GM12872 (cell line): ENCODE measurements at regions not wholly inside any gene's neighbourhood (a gene's known extent, or its start where the extent isn't known, plus 50 kb on each side); places are given as distances from the start of the nearest gene placed in this dataset.

Experiments used
- TF ChIP-seq, protein P1 (sequence below): IDR thresholded peaks from 3 replicates; pipeline ENCODE4 v1.5.1; 2011; ENCODE audit warnings: low read depth, mild to moderate bottlenecking, low read length, moderate library complexity; ENCODE audit not compliant: insufficient read depth

DNA sequence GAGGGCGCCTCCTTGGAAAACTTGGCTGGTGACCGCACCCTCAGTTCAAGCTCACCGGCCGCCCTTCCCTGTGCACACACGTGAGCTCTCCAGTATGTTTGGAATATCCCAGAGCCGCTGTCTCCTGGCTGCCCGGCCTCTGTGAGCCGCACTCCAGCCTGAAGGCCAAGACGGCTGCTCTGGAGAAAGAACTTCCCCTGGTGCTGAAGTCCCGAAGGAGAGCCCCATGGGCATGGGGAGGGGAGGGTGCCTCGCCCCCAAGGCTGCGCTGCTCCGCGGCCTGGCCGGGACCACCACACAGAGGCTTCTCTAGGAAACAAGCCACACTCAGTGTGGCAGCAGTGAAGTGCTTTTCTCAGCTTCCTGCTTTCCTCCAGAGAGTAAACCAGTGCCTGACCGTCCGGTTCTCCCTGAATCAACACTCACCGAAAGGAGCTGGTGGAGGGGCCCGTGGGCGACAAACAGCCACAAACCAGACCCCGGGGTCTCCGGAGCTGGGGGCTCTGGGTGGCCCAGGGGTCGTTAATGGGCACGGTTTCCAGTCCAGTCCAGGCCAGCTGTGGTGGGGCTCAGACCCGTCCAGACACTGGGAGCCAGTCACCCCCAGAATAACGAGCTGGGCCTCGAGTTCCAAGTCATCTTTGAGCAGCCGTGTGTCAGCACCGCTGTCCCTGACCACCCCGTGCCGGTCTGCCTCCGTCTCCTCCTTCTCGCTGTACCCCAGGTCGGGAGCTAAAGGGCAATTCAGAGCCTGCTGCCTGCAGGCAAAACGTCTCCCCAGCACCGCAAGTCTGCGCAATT, 87.4 kb upstream of the BHLHE23 start:
- TF ChIP-seq, protein P1, sequence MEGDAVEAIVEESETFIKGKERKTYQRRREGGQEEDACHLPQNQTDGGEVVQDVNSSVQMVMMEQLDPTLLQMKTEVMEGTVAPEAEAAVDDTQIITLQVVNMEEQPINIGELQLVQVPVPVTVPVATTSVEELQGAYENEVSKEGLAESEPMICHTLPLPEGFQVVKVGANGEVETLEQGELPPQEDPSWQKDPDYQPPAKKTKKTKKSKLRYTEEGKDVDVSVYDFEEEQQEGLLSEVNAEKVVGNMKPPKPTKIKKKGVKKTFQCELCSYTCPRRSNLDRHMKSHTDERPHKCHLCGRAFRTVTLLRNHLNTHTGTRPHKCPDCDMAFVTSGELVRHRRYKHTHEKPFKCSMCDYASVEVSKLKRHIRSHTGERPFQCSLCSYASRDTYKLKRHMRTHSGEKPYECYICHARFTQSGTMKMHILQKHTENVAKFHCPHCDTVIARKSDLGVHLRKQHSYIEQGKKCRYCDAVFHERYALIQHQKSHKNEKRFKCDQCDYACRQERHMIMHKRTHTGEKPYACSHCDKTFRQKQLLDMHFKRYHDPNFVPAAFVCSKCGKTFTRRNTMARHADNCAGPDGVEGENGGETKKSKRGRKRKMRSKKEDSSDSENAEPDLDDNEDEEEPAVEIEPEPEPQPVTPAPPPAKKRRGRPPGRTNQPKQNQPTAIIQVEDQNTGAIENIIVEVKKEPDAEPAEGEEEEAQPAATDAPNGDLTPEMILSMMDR = no peak

DNA sequence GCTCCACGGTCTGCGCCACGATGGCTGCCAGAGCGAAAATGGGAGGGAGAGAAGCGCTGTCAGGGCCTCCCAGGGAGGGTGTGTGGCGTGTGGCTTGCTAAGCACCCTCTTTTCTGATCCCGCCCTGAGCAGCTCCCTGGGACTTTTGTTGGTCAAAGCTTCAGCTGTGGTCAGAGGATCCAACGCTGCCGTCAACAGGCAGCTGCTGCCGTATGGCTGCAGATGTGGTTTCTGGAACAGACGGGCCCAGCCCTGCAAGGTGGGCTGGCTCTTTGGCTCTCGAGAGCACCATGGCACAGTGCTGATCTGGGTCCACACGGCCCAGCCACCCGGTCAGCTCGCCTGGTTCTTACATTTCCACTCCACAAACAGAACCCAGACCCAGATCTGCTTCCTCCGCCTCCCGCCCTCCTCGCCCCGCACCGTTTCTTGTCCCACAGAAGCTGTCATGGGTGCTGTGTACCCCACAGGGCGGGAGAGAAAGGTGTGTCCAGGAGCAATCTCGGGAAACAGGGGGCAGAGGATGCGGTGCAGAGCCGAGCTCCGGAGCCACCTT, 86.0 kb upstream of the BHLHE23 start:
- TF ChIP-seq, protein P1 = no peak

DNA sequence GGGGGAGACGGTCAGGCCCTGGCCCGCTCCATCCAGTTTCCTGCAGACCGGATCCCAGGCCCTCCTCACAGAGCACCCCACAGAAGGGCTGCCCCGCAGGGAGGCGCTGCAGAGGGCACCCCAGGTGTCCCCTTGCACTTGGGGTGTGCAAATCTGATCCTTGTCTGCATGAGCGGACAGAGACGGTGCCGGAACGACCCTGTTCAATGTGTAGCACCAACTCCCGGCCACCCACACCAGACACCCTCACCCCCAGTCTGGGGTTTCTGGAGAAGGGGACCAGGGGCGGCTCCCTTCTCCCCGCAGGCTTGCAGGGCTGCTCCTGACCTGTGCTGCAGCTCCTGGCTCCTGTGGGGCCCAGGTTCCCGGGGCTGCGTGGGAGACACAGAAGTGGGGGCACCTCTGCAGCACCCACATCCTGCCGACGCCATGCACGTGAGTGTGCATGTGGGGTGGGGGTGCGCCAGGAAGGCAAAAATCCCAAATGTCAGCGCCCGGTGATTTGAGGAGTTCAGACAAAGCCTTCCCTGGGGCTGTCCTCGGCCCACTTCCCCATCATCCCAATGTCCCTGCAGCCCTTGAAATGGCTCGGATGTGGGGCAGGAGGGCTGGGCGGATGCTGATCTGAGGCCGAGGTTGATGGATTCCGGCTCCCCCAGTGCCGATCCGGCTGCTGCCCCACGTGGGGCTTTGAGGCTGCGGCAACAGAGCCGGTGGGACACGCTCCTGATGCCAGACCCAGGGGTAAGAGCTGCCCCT, 85.3 kb upstream of the BHLHE23 start:
- TF ChIP-seq, protein P1 = no peak

DNA sequence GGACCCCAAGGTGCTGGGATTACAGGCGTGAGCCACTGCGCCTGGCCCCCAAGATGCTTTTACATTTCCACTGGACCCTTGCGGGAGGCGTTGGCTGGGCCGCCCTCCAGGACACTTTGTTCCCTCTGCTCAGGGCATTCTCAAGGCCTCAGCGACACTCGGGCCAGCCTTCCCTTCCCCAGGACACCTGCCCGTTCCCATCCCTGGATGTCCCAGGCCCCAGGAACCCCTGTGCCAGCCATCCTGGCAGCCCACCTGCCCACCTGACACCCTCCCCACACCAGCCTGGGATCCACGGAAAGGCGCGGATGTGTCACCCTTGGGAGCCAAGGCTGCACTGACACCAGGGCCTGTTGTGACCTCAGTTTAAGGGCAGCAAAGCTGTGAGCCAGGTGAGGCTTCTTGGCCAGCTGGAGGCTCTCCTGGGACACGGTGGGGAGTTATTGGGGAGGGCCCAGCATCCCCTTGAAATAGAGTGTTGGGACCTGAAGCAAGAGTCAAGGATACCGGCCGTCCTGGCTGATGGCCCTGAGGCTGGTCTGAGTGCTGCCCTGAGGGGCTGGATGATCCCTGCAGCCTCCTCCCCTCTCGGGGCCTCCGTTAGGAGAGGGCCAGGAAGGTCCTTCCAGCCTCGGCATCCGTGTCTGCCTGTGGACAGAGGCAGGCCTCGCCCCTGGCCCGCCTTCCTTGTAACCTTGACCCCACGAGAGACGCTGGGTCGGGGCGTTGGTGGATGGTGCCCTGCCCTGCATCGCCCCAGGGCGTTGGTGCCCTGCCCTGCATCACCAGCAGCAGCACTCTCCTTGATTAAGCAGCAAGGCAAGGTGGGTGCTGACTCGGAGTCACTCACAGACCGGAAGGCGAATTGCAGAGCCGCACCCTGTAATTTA, 84.2 kb upstream of the BHLHE23 start:
- TF ChIP-seq, protein P1 = no peak

DNA sequence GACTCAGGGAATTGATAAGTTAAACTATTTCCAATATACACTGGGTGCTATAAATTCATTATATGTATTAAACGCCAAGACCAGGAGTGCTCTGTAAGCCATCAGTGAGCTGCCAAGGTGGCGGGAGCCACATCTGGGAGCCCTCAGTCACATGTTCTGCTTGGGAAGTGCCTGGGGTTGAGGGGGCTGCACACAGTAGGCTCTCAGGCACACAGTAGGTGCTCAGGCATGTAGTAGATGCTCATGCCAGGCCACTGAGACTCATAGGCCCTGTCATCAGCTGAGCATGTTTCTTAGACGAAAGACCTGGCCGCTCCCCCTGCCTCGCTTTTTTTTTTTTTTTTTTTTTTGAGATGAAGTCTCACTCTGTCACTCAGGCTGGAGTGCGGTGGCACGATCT, 83.3 kb upstream of the BHLHE23 start:
- TF ChIP-seq, protein P1 = no peak

DNA sequence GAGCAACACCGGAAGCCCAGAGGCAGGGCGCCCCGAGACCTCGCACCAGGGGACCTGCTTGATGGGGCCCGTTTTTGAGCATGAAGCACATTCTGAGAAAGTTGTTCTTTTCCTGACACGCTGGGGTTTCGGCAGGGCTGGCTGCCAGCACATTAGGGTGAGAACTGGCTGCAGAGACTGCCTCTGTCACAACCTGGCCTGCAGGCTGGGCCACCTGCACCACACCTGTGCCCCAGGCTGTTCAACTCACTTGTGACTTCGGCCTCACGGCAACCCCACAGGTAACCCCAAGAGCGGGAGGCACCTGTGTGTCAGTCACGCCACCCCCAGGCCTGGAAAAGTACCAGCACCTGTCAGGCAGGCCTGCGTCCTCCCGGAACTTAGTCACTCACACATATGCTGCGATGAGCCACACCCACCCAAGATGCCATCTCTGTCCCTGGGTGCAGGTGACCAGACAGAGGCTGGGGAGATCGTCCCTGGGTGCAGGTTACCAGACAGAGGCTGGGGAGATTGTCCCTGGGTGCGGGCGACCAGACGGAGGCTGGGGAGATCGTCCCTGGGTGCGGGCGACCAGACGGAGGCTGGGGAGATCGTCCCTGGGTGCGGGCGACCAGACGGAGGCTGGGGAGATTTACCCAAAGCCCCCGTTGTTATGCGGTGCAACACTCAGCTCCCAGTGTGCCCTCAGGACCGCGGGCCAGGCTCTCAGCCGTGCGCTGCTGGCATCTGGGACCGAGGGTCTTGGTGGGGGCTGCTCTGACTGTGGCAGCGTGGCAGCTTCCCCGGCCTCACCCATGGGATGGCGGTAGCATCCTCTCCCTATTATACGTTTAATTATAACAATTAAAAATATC, 82.5 kb upstream of the BHLHE23 start:
- TF ChIP-seq, protein P1 = no peak
